Stimulated activated CD4-positive, alpha-beta T cell treated with anti-CD3 and anti-CD28 coated beads, Interleukin-15, amount 100 ng/mL, for 48 hours (primary cell): ENCODE measurements at regions not wholly inside any gene's neighbourhood (a gene's known extent, or its start where the extent isn't known, plus 50 kb on each side); places are given as distances from the start of the nearest gene placed in this dataset.

ENCODE experiments used
- DNase-seq, 2 donors: peaks; one replicate each; pipeline ENCODE4 v3.0.0-alpha.2; 2020; ENCODE audit warnings: low read depth in 2 of 2

GRCh38 chr4:26137288-26137687 is 183.5 kb upstream of the RBPJ start:
- DNase-seq, result no peak

GRCh38 chr4:26139310-26139924 is 181.4 kb upstream of the RBPJ start:
- no peak for DNase-seq

- no peak for DNase-seq
Observed at GRCh38 chr4:26140150-26140898, 180.5 kb upstream of the RBPJ start.

- DNase-seq, result no peak
Observed at GRCh38 chr4:26141051-26141721, 179.6 kb upstream of the RBPJ start.

GRCh38 chr4:26141911-26142638 is 178.7 kb upstream of the RBPJ start:
- DNase-seq, result no peak

GRCh38 chr4:26144526-26145155 is 176.2 kb upstream of the RBPJ start:
- DNase-seq, result no peak

- no peak for DNase-seq
Observed at GRCh38 chr4:26145212-26145611, 175.6 kb upstream of the RBPJ start.

- DNase-seq, result no peak
Observed at GRCh38 chr4:26148927-26149326, 171.9 kb upstream of the RBPJ start.

GRCh38 chr4:26150948-26151347 is 169.9 kb upstream of the RBPJ start:
- peak; percentile 49 to 71 for DNase-seq

- no peak for DNase-seq
Observed at GRCh38 chr4:26151615-26152014, 169.2 kb upstream of the RBPJ start.

GRCh38 chr4:26152056-26152455 is 168.8 kb upstream of the RBPJ start:
- DNase-seq, result no peak

GRCh38 chr4:26157541-26157940 is 163.3 kb upstream of the RBPJ start:
- no peak for DNase-seq

- no peak for DNase-seq
Observed at GRCh38 chr4:26160591-26160990, 160.2 kb upstream of the RBPJ start.

- no peak for DNase-seq
Observed at GRCh38 chr4:26161030-26161824, 159.6 kb upstream of the RBPJ start.

- DNase-seq, result no peak
Observed at GRCh38 chr4:26162101-26162500, 158.7 kb upstream of the RBPJ start.

- DNase-seq, result no peak
Observed at GRCh38 chr4:26163425-26164362, 157.1 kb upstream of the RBPJ start.

- no peak for DNase-seq
Observed at GRCh38 chr4:26171501-26171900, 149.3 kb upstream of the RBPJ start.

- no peak for DNase-seq
Observed at GRCh38 chr4:26171941-26172340, 148.9 kb upstream of the RBPJ start.

GRCh38 chr4:26173619-26174018 is 147.2 kb upstream of the RBPJ start:
- no peak for DNase-seq

GRCh38 chr4:26174027-26174426 is 146.8 kb upstream of the RBPJ start:
- DNase-seq, result no peak
